Osteocyte (in vitro differentiated cells): ENCODE measurements at regions not wholly inside any gene's neighbourhood (a gene's known extent, or its start where the extent isn't known, plus 50 kb on each side); places are given as distances from the start of the nearest gene placed in this dataset.

Source experiments
- DNase-seq: peaks from one replicate; pipeline ENCODE4 v3.0.0; 2021; ENCODE audit warnings: mixed read lengths; ENCODE audit not compliant: unreplicated experiment; ENCODE audit errors: extremely low spot score
- H3K27ac Mint-ChIP-seq: one replicate; pipeline ENCODE4 v1.8.0; 2021; ENCODE audit warnings: mild to moderate bottlenecking, mixed read lengths; ENCODE audit not compliant: unreplicated experiment
- H3K27me3 Mint-ChIP-seq: one replicate; pipeline ENCODE4 v1.8.0; 2021; ENCODE audit warnings: mixed read lengths; ENCODE audit not compliant: unreplicated experiment
- H3K36me3 Mint-ChIP-seq: one replicate; pipeline ENCODE4 v1.8.0; 2021; ENCODE audit warnings: mixed read lengths; ENCODE audit not compliant: unreplicated experiment
- H3K4me1 Mint-ChIP-seq: one replicate; pipeline ENCODE4 v1.8.0; 2021; ENCODE audit warnings: mixed read lengths; ENCODE audit not compliant: unreplicated experiment
- H3K4me3 Mint-ChIP-seq: one replicate; pipeline ENCODE4 v1.8.0; 2021; ENCODE audit warnings: mild to moderate bottlenecking, moderate library complexity, mixed read lengths; ENCODE audit not compliant: unreplicated experiment
- H3K9me3 Mint-ChIP-seq: one replicate; pipeline ENCODE4 v1.8.0; 2021; ENCODE audit warnings: mixed read lengths; ENCODE audit not compliant: unreplicated experiment
- CTCF ChIP-seq: fragments of 200-600 bp; sonication (generic); IDR thresholded peaks from 2 replicates; pipeline ENCODE4 v1.5.0; 2021; ENCODE audit warnings: antibody characterized with exemption, mild to moderate bottlenecking, moderate library complexity

- DNase-seq = no peak
- Mint-ChIP-seq H3K9me3 (peaks cover 8% of the 10 kb centered on the region), H3K36me3 (no peaks in the 10 kb centered on the region), H3K27me3 (peaks cover 13% of the 10 kb centered on the region), H3K4me1 (peaks cover 1% of the 10 kb centered on the region), H3K27ac (no peak overlapping the region), H3K4me3 (no peak overlapping the region)
- TF ChIP-seq CTCF = no peak
These were observed 92.9 kb upstream of the USP47 start for GRCh38 chr11:11748706-11749365.

GRCh38 chr11:11747570-11747969, 94.2 kb upstream of the USP47 start:
- H3K27me3 Mint-ChIP-seq = peaks cover 2% of the 10 kb centered on the region
- H3K4me1 Mint-ChIP-seq = peaks cover 1% of the 10 kb centered on the region
- no peak overlapping the region for H3K27ac Mint-ChIP-seq
- peaks cover 8% of the 10 kb centered on the region for H3K9me3 Mint-ChIP-seq
- H3K36me3 Mint-ChIP-seq = no peaks in the 10 kb centered on the region
- DNase-seq = no peak
- no peak for TF ChIP-seq CTCF
- no peak overlapping the region for H3K4me3 Mint-ChIP-seq

- Mint-ChIP-seq H3K4me3 (no peak overlapping the region), H3K36me3 (no peaks in the 10 kb centered on the region), H3K9me3 (peaks cover 8% of the 10 kb centered on the region), H3K4me1 (peaks cover 1% of the 10 kb centered on the region), H3K27me3 (peaks cover 5% of the 10 kb centered on the region), H3K27ac (no peak overlapping the region)
- TF ChIP-seq CTCF = no peak
- DNase-seq = no peak
These were observed 95.3 kb upstream of the USP47 start for GRCh38 chr11:11746449-11746848.

- Mint-ChIP-seq H3K27me3 (peaks cover 17% of the 10 kb centered on the region), H3K9me3 (peaks cover 4% of the 10 kb centered on the region), H3K27ac (no peak overlapping the region), H3K4me1 (no peaks in the 10 kb centered on the region), H3K36me3 (no peaks in the 10 kb centered on the region), H3K4me3 (no peak overlapping the region)
- no peak for DNase-seq
- no peak for TF ChIP-seq CTCF
These were observed 98.6 kb upstream of the USP47 start for GRCh38 chr11:11743216-11743615.

GRCh38 chr11:11742486-11742885, 99.3 kb upstream of the USP47 start:
- no peaks in the 10 kb centered on the region for H3K9me3 Mint-ChIP-seq
- H3K27me3 Mint-ChIP-seq = peaks cover 19% of the 10 kb centered on the region
- no peak overlapping the region for H3K4me3 Mint-ChIP-seq
- TF ChIP-seq CTCF = no peak
- no peaks in the 10 kb centered on the region for H3K4me1 Mint-ChIP-seq
- no peaks in the 10 kb centered on the region for H3K36me3 Mint-ChIP-seq
- DNase-seq = no peak
- no peak overlapping the region for H3K27ac Mint-ChIP-seq
